Stomach (tissue), 8 donors: ENCODE measurements at regions not wholly inside any gene's neighbourhood (a gene's known extent, or its start where the extent isn't known, plus 50 kb on each side); places are given as distances from the start of the nearest gene placed in this dataset.

Experiments
- DNase-seq, 2 donors: peaks; one replicate each; pipeline versions ENCODE4 v3.0.0 to v3.0.0-alpha.2; 2013 to 2019
- H3K27ac ChIP-seq, 5 donors: fragments of 200-600 bp in 4 of 5; sonication (generic) in 4 of 5; one replicate each; pipeline ENCODE4 v1.5.1; 2013 to 2019; ENCODE audit warnings: mild to moderate bottlenecking in 1 of 5, moderate library complexity in 1 of 5
- H3K27me3 ChIP-seq, 3 donors: fragments of 200-600 bp; sonication (generic); one replicate each; pipeline ENCODE4 v1.5.1; 2017 to 2019; ENCODE audit warnings: mixed run types in 1 of 3
- H3K36me3 ChIP-seq, 4 donors: fragments of 200-600 bp; sonication (generic); 1 replicate in 3 of 4; 2 replicates in 1 of 4; pipeline ENCODE4 v1.5.1; 2016 to 2019
- H3K4me1 ChIP-seq, 4 donors: fragments of 200-600 bp; sonication (generic); one replicate each; pipeline ENCODE4 v1.5.1; 2016 to 2019
- H3K4me3 ChIP-seq, 4 donors: fragments of 200-600 bp; sonication (generic) in 3 of 4; one replicate each; pipeline ENCODE4 v1.5.1; 2016 to 2019; ENCODE audit warnings: mild to moderate bottlenecking in 1 of 4
- H3K9me3 ChIP-seq, 4 donors: fragments of 200-600 bp; sonication (generic); one replicate each; pipeline ENCODE4 v1.5.1; 2016 to 2019
- EP300 ChIP-seq: sonication (generic); formaldehyde crosslinking; IDR thresholded peaks from one replicate; pipeline ENCODE4 v1.6.1; 2017; ENCODE audit warnings: antibody characterized with exemption
- POLR2A ChIP-seq, 4 donors: fragments of 450-650 bp; IDR thresholded peaks; one replicate each; pipeline ENCODE4 v1.6.1; 2016; ENCODE audit warnings: antibody characterized with exemption in 4 of 4, control low read depth in 2 of 4, mild to moderate bottlenecking in 1 of 4, moderate library complexity in 1 of 4
- POLR2AphosphoS5 ChIP-seq, 3 donors: sonication (generic); formaldehyde crosslinking; IDR thresholded peaks; one replicate each; pipeline ENCODE4 v1.6.1; 2016; ENCODE audit warnings: antibody characterized with exemption in 3 of 3
- WGBS, 5 donors: extraction: QIAGEN DNeasy Blood & Tissue Kit in 3 of 5; methylation state at CpG; one replicate each; pipeline versions ENCODE4 v1.1.5 to v1.1.7; 2013 to 2018; 5-methylcytosine and 5-hydroxymethylcytosine counted together
- intact Hi-C: fragments of 100-400 bp; cut with DNase I; formaldehyde crosslinking; loops from one replicate; pipeline ENCODE4 v1.15.1; 2023; ENCODE audit warnings: low total_unique reads
- TF ChIP-seq, protein P1 (sequence below), 7 experiments: fragments of 450-650 bp in 4 of 7; fragments of 200-600 bp in 3 of 7; sonication (generic) in 3 of 7; IDR thresholded peaks; one replicate each; pipeline ENCODE4 v1.5.1; 2016 to 2019; ENCODE audit warnings: antibody characterized with exemption in 7 of 7, control low read depth in 2 of 7, mild to moderate bottlenecking in 1 of 7
- donor health status: healthy with polysubstance abuse.
- donor health status: Bipolar disorder and iron deficiency.
- donor health status: healthy.

GRCh38 chr2:128534688-128535392 lies 216.2 kb upstream of the HS6ST1 start:
- Histone ChIP-seq H3K9me3 (no peaks in the 10 kb centered on the region), H3K27me3 (no peaks in the 10 kb centered on the region), H3K4me1 (no peaks in the 10 kb centered on the region), H3K36me3 (no peaks in the 10 kb centered on the region), H3K4me3 (no peak overlapping the region), H3K27ac (no peak overlapping the region)
- DNase-seq, result no peak
- 60 to 79% (median 74%) methylated on average over 4 of the region's 4 CpGs for WGBS, 5 donors
- intact Hi-C loops, result no loop called here
- TF ChIP-seq, protein P1, sequence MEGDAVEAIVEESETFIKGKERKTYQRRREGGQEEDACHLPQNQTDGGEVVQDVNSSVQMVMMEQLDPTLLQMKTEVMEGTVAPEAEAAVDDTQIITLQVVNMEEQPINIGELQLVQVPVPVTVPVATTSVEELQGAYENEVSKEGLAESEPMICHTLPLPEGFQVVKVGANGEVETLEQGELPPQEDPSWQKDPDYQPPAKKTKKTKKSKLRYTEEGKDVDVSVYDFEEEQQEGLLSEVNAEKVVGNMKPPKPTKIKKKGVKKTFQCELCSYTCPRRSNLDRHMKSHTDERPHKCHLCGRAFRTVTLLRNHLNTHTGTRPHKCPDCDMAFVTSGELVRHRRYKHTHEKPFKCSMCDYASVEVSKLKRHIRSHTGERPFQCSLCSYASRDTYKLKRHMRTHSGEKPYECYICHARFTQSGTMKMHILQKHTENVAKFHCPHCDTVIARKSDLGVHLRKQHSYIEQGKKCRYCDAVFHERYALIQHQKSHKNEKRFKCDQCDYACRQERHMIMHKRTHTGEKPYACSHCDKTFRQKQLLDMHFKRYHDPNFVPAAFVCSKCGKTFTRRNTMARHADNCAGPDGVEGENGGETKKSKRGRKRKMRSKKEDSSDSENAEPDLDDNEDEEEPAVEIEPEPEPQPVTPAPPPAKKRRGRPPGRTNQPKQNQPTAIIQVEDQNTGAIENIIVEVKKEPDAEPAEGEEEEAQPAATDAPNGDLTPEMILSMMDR (IDR thresholded peaks at IDR 0.05), result no peak
- TF ChIP-seq EP300 (no peak), POLR2A (IDR thresholded peaks at IDR 0.05) (no peak), POLR2AphosphoS5 (IDR thresholded peaks at IDR 0.05) (no peak)

- TF ChIP-seq, protein P1 (IDR thresholded peaks at IDR 0.05), result no peak
- no peak for TF ChIP-seq POLR2AphosphoS5 (IDR thresholded peaks at IDR 0.05)
- no peak for TF ChIP-seq POLR2A (IDR thresholded peaks at IDR 0.05)
- WGBS, 5 donors, result 83 to 89% (median 87%) methylated on average over 8 of the region's 8 CpGs
- Histone ChIP-seq H3K27me3 (no peaks in the 10 kb centered on the region), H3K36me3 (no peaks in the 10 kb centered on the region), H3K4me1 (no peaks in the 10 kb centered on the region), H3K27ac (no peak overlapping the region), H3K9me3 (no peaks in the 10 kb centered on the region), H3K4me3 (no peak overlapping the region)
- DNase-seq, result no peak
- intact Hi-C loops, result no loop called here
These were observed 217.3 kb upstream of the HS6ST1 start for GRCh38 chr2:128535953-128536352.

GRCh38 chr2:128536925-128537620 lies 218.4 kb upstream of the HS6ST1 start:
- TF ChIP-seq POLR2A (IDR thresholded peaks at IDR 0.05), result no peak
- TF ChIP-seq, protein P1 (IDR thresholded peaks at IDR 0.05), result no peak
- no peak for TF ChIP-seq POLR2AphosphoS5 (IDR thresholded peaks at IDR 0.05)
- no peak for TF ChIP-seq EP300
- 63 to 70% (median 68%) methylated on average over 14 of the region's 14 CpGs for WGBS, 5 donors

GRCh38 chr2:128537646-128538045 lies 219.0 kb upstream of the HS6ST1 start:
- TF ChIP-seq, protein P1 (IDR thresholded peaks at IDR 0.05), result no peak
- TF ChIP-seq EP300 (no peak), POLR2AphosphoS5 (IDR thresholded peaks at IDR 0.05) (no peak), POLR2A (IDR thresholded peaks at IDR 0.05) (no peak)
- intact Hi-C loops, result no loop called here
- H3K4me3 ChIP-seq, result no peak overlapping the region
- H3K27me3 ChIP-seq, result no peaks in the 10 kb centered on the region
- H3K27ac ChIP-seq, result no peak overlapping the region
- H3K4me1 ChIP-seq, result no peaks in the 10 kb centered on the region
- no peaks in the 10 kb centered on the region for H3K9me3 ChIP-seq
- H3K36me3 ChIP-seq, result no peaks in the 10 kb centered on the region
- no peak for DNase-seq

More at GRCh38 chr2:128536925-128537620, 218.4 kb upstream of the HS6ST1 start:
- no peaks in the 10 kb centered on the region for H3K9me3 ChIP-seq
- no peaks in the 10 kb centered on the region for H3K4me1 ChIP-seq
- intact Hi-C loops, result no loop called here
- no peaks in the 10 kb centered on the region for H3K36me3 ChIP-seq
- DNase-seq, result peak; percentile 22 to 58
- H3K27me3 ChIP-seq, result no peaks in the 10 kb centered on the region
- no peak overlapping the region for H3K27ac ChIP-seq
- H3K4me3 ChIP-seq, result no peak overlapping the region
